HG03025 (cell line): ENCODE measurements at regions not wholly inside any gene's neighbourhood (a gene's known extent, or its start where the extent isn't known, plus 50 kb on each side); places are given as distances from the start of the nearest gene placed in this dataset.

ENCODE experiments used
- ATAC-seq: cut with Tn5 transposase; IDR thresholded peaks from one replicate; pipeline ENCODE4 v1.9.1; 2021; ENCODE audit warnings: mild to moderate bottlenecking, moderate library complexity; ENCODE audit not compliant: unreplicated experiment, low FRiP score

- ATAC-seq = no peak
These were observed 555.9 kb downstream of the DIAPH3 start for GRCh38 chr13:59607780-59608233.

- no peak for ATAC-seq
These were observed 554.3 kb downstream of the DIAPH3 start for GRCh38 chr13:59609421-59609820.
